Keratinocyte (primary cell): ENCODE measurements at regions not wholly inside any gene's neighbourhood (a gene's known extent, or its start where the extent isn't known, plus 50 kb on each side); places are given as distances from the start of the nearest gene placed in this dataset.
A peak's percentile ranks its signal among the peaks of the same experiment; 100 is the strongest.

Source experiments
- DNase-seq: peaks from one replicate; pipeline ENCODE4 v3.0.0-alpha.2; 2011; ENCODE audit warnings: low read depth, missing footprints, low spot score
- FAIRE-seq: peaks from 2 replicates; lab custom pipeline; 2011; peaks lifted over from hg19 to GRCh38; lab: Jason Lieb, UNC
- H2AFZ ChIP-seq: 2 replicates; pipeline ENCODE4 v1.6.0; 2012; ENCODE audit warnings: low read length, control low read depth, inconsistent platforms; ENCODE audit not compliant: control insufficient read depth
- H3K27ac ChIP-seq: 2 replicates; pipeline ENCODE4 v1.5.1; 2011; ENCODE audit warnings: low read length; ENCODE audit not compliant: control insufficient read depth, insufficient read depth
- H3K27me3 ChIP-seq: 3 replicates; pipeline ENCODE4 v1.6.0; 2011; ENCODE audit warnings: low read length; ENCODE audit not compliant: control insufficient read depth, insufficient read depth; ENCODE audit errors: extremely low read depth
- H3K36me3 ChIP-seq, 2 experiments: 2 replicates in 1 of 2; 3 replicates in 1 of 2; pipeline ENCODE4 v1.5.1; 2011; ENCODE audit warnings: low read length in 2 of 2, mild to moderate bottlenecking in 1 of 2; ENCODE audit not compliant: control insufficient read depth in 2 of 2, insufficient read depth in 2 of 2; ENCODE audit errors: extremely low read depth in 1 of 2
- H3K4me1 ChIP-seq: 3 replicates; pipeline ENCODE4 v1.5.1; 2011; ENCODE audit warnings: low read length; ENCODE audit not compliant: control insufficient read depth, insufficient read depth; ENCODE audit errors: extremely low read depth
- H3K4me2 ChIP-seq: 3 replicates; pipeline ENCODE4 v1.6.0; 2011; ENCODE audit warnings: low read depth, low read length; ENCODE audit not compliant: control insufficient read depth, insufficient read depth; ENCODE audit errors: extremely low read depth
- H3K4me3 ChIP-seq, 3 experiments: fragments of 200-600 bp in 1 of 3; sonication (generic) in 1 of 3; 2 replicates in 2 of 3; 3 replicates in 1 of 3; pipeline ENCODE4 v1.5.1; 2011 to 2016; ENCODE audit warnings: low read length in 3 of 3, mild to moderate bottlenecking in 3 of 3, control low read depth in 2 of 3, inconsistent platforms in 1 of 3, low read depth in 1 of 3, mixed read lengths in 1 of 3, mixed run types in 1 of 3, moderate library complexity in 1 of 3; ENCODE audit not compliant: control insufficient read depth in 2 of 3, insufficient read depth in 2 of 3; ENCODE audit errors: extremely low read depth in 1 of 3
- H3K79me2 ChIP-seq: 2 replicates; pipeline ENCODE4 v1.6.0; 2012; ENCODE audit warnings: low read length; ENCODE audit not compliant: control insufficient read depth, insufficient read depth
- H3K9ac ChIP-seq: 3 replicates; pipeline ENCODE4 v1.6.0; 2011; ENCODE audit warnings: low read length; ENCODE audit not compliant: control insufficient read depth, insufficient read depth; ENCODE audit errors: extremely low read depth
- H3K9me1 ChIP-seq: 3 replicates; pipeline ENCODE4 v1.6.0; 2011; ENCODE audit warnings: low read length; ENCODE audit not compliant: control insufficient read depth, insufficient read depth; ENCODE audit errors: extremely low read depth
- H3K9me3 ChIP-seq: 2 replicates; pipeline ENCODE4 v1.5.1; 2012; ENCODE audit warnings: low read depth, low read length; ENCODE audit not compliant: control insufficient read depth
- H4K20me1 ChIP-seq: 3 replicates; pipeline ENCODE4 v1.6.0; 2011; ENCODE audit warnings: low read length; ENCODE audit not compliant: control insufficient read depth, insufficient read depth; ENCODE audit errors: extremely low read depth
- CTCF ChIP-seq, 3 experiments: IDR thresholded peaks in 1 of 3; conservative IDR thresholded peaks in 1 of 3; optimal IDR thresholded peaks in 1 of 3; 2 replicates in 2 of 3; 3 replicates in 1 of 3; pipeline versions ENCODE3 to v1.5.1; 2011; ENCODE audit warnings: low read length in 3 of 3, mild to moderate bottlenecking in 3 of 3, moderate library complexity in 2 of 3, control low read depth in 1 of 3, inconsistent platforms in 1 of 3; ENCODE audit not compliant: insufficient read depth in 2 of 3; ENCODE audit errors: extremely low read depth in 1 of 3
- EZH2 ChIP-seq: IDR thresholded peaks from one replicate; pipeline ENCODE4 v1.6.1; 2012; ENCODE audit warnings: inconsistent platforms, mild to moderate bottlenecking, low read length, moderate library complexity
- dilution Hi-C: fragments of 300-500 bp; cut with MboI; formaldehyde crosslinking; loops from one replicate; pipeline ENCODE4 v1.7.0; 2020; ENCODE audit warnings: low sequenced_read_pairs; ENCODE audit not compliant: extremely low pct_ligation_motif_present

GRCh38 chr1:58395355-58395754 is 151.2 kb downstream of the OMA1 start:
- Histone ChIP-seq H3K4me1 (peaks cover 33% of the 10 kb centered on the region), H3K9me1 (no peaks in the 10 kb centered on the region), H4K20me1 (no peaks in the 10 kb centered on the region), H3K9me3 (no peaks in the 10 kb centered on the region), H3K79me2 (no peaks in the 10 kb centered on the region), H2AFZ (peak overlapping the region; percentile 28), H3K36me3 (no peaks in the 10 kb centered on the region), H3K9ac (no peak overlapping the region), H3K27me3 (no peaks in the 10 kb centered on the region), H3K4me3 (no peak overlapping the region), H3K27ac (no peak overlapping the region), H3K4me2 (peak overlapping the region; percentile 52)
- dilution Hi-C loops, result no loop called here
- DNase-seq (peak; percentile 69), FAIRE-seq (peak; percentile 90)
- no peak for TF ChIP-seq CTCF (optimal IDR thresholded peaks at IDR 0.05 in 1 of 3, IDR thresholded peaks at IDR 0.05 in 1 of 3, conservative IDR thresholded peaks at IDR 0.05 in 1 of 3; ENCODE audit: extremely low read depth in 1 of 3, insufficient read depth in 2 of 3, low read length in 3 of 3)
- no peak for TF ChIP-seq EZH2

- Histone ChIP-seq H4K20me1 (no peaks in the 10 kb centered on the region), H3K4me1 (peaks cover 25% of the 10 kb centered on the region), H3K36me3 (no peaks in the 10 kb centered on the region), H3K27ac (no peak overlapping the region), H2AFZ (no peak overlapping the region), H3K4me2 (no peak overlapping the region), H3K79me2 (no peaks in the 10 kb centered on the region), H3K9me1 (no peaks in the 10 kb centered on the region), H3K27me3 (no peaks in the 10 kb centered on the region), H3K4me3 (no peak overlapping the region), H3K9ac (no peak overlapping the region), H3K9me3 (no peaks in the 10 kb centered on the region)
- no peak for FAIRE-seq
- TF ChIP-seq EZH2, result no peak
- TF ChIP-seq CTCF (optimal IDR thresholded peaks at IDR 0.05 in 1 of 3, IDR thresholded peaks at IDR 0.05 in 1 of 3, conservative IDR thresholded peaks at IDR 0.05 in 1 of 3; ENCODE audit: extremely low read depth in 1 of 3, insufficient read depth in 2 of 3, low read length in 3 of 3), result no peak
- no peak for DNase-seq
- dilution Hi-C loops, result loop anchor here (5.0 kb wide), 1 partner anchor 35 kb away; no protein-coding TSS in a partner anchor
These were observed 154.4 kb downstream of the OMA1 start for GRCh38 chr1:58392083-58392482.
